ENCODE measurements at regions not wholly inside any gene's neighbourhood (a gene's known extent, or its start where the extent isn't known, plus 50 kb on each side); places are given as distances from the start of the nearest gene placed in this dataset.

DNA sequence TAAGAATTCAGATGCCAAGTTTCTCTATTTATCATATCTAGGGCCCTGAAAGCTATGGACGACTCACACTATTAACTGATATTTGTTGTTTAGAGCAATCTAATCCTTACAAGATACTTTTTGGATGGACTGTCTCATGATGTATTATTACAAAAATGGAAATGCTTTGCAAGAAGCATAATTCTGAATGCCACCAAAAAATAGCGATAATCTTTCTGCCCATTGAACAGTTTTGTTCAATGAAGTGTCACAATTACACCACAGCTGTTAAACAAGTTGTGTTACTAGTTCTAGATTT, 460.4 kb upstream of the JARID2 start:
- Histone ChIP-seq H3K4me2 (ENCODE audit: control insufficient read depth, insufficient read depth) (no peak overlapping the region), H3K27ac (ENCODE audit: control insufficient read depth, insufficient read depth) (no peak overlapping the region), H3K4me1 (ENCODE audit: control insufficient read depth, insufficient read depth, low read length) (peaks cover 7% of the 10 kb centered on the region; the same call in 1 of the 2 replicates), H3K27me3 (replicated peaks in 1 of 2; ENCODE audit: control insufficient read depth in 2 of 2, insufficient read depth in 2 of 2, low read length in 1 of 2) (no peaks in the 10 kb centered on the region), H2AFZ (ENCODE audit: control insufficient read depth, low read depth, low read length) (no peak overlapping the region), H3K4me3 (no peak overlapping the region), H3K36me3 (ENCODE audit: control insufficient read depth in 2 of 2, insufficient read depth in 2 of 2, low read length in 1 of 2) (no peaks in the 10 kb centered on the region), H3K9ac (ENCODE audit: control insufficient read depth, insufficient read depth, low read length) (no peak overlapping the region), H4K20me1 (ENCODE audit: control insufficient read depth, insufficient read depth) (no peaks in the 10 kb centered on the region), H3K79me2 (ENCODE audit: control insufficient read depth, insufficient read depth, low read length) (no peaks in the 10 kb centered on the region), H3K9me3 (replicated peaks; ENCODE audit: control insufficient read depth, insufficient read depth, low read length) (no peaks in the 10 kb centered on the region; the same call in 2 of the 3 replicates)
- ChIA-PET CTCF (interaction anchor here (1.3 kb wide), 1 partner anchor 10 kb away, joined by 5 read pairs; no protein-coding TSS in a partner anchor), POLR2A (no interaction called here), RAD21 (ENCODE audit: unreplicated experiment) (interaction anchor here (1.4 kb wide), 1 partner anchor 26 kb away, joined by 4 read pairs; no protein-coding TSS in a partner anchor), SMC1A (ENCODE audit: uncharacterized antibody, unreplicated experiment) (interaction anchor here (1.3 to 2.0 kb wide), 3 partner anchors 10 to 88 kb away, joined by 3 to 5 read pairs (median 5); no protein-coding TSS in a partner anchor)
- FAIRE-seq (no peak), DNase-seq (ENCODE audit: low read depth, low spot score) (no peak), ATAC-seq (no peak)
- in situ Hi-C loops (cut with MboI), result no loop called here
- TF ChIP-seq, protein P1, sequence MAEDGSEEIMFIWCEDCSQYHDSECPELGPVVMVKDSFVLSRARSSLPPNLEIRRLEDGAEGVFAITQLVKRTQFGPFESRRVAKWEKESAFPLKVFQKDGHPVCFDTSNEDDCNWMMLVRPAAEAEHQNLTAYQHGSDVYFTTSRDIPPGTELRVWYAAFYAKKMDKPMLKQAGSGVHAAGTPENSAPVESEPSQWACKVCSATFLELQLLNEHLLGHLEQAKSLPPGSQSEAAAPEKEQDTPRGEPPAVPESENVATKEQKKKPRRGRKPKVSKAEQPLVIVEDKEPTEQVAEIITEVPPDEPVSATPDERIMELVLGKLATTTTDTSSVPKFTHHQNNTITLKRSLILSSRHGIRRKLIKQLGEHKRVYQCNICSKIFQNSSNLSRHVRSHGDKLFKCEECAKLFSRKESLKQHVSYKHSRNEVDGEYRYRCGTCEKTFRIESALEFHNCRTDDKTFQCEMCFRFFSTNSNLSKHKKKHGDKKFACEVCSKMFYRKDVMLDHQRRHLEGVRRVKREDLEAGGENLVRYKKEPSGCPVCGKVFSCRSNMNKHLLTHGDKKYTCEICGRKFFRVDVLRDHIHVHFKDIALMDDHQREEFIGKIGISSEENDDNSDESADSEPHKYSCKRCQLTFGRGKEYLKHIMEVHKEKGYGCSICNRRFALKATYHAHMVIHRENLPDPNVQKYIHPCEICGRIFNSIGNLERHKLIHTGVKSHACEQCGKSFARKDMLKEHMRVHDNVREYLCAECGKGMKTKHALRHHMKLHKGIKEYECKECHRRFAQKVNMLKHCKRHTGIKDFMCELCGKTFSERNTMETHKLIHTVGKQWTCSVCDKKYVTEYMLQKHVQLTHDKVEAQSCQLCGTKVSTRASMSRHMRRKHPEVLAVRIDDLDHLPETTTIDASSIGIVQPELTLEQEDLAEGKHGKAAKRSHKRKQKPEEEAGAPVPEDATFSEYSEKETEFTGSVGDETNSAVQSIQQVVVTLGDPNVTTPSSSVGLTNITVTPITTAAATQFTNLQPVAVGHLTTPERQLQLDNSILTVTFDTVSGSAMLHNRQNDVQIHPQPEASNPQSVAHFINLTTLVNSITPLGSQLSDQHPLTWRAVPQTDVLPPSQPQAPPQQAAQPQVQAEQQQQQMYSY (CRISPR knock-in tag; IDR thresholded peaks at IDR 0.05), result no peak
- TF ChIP-seq ESRRA (IDR thresholded peaks at IDR 0.05; ENCODE audit: low read length), result no peak
- no peak for TF ChIP-seq ZZZ3 (IDR thresholded peaks at IDR 0.05; ENCODE audit: control insufficient read depth, insufficient read length, low read depth)
- no peak for TF ChIP-seq SMAD5 (IDR thresholded peaks at IDR 0.05; ENCODE audit: low read depth)
- TF ChIP-seq EED (IDR thresholded peaks at IDR 0.05; ENCODE audit: low read depth), result no peak
- TF ChIP-seq, protein P2, sequence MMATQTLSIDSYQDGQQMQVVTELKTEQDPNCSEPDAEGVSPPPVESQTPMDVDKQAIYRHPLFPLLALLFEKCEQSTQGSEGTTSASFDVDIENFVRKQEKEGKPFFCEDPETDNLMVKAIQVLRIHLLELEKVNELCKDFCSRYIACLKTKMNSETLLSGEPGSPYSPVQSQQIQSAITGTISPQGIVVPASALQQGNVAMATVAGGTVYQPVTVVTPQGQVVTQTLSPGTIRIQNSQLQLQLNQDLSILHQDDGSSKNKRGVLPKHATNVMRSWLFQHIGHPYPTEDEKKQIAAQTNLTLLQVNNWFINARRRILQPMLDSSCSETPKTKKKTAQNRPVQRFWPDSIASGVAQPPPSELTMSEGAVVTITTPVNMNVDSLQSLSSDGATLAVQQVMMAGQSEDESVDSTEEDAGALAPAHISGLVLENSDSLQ (IDR thresholded peaks at IDR 0.05), result no peak
- WGBS (ENCODE audit: insufficient coverage, insufficient replicate concordance, low lambda C conversion rate, missing lambda C conversion rate), result 90% methylated on average over 2 of the region's 2 CpGs
- intact Hi-C loops (cut with micrococcal nuclease; ENCODE audit: unreplicated experiment), result no loop called here
- BruUV-seq (replicated peaks), result no TSS peak

All from GM12878 (cell line).